ENCODE measurements at regions not wholly inside any gene's neighbourhood (a gene's known extent, or its start where the extent isn't known, plus 50 kb on each side); places are given as distances from the start of the nearest gene placed in this dataset.
A peak's percentile ranks its signal among the peaks of the same experiment; 100 is the strongest.

GRCh38 chr17:77418609-77419008 is 277.8 kb downstream of the SEC14L1 start:
- TF ChIP-seq POLR2A (IDR thresholded peaks at IDR 0.05) (no peak), CTCF (IDR thresholded peaks at IDR 0.05) (no peak)
- ATAC-seq (no peak), DNase-seq (no peak)
- Histone ChIP-seq H3K4me1 (peaks cover 17 to 54% (median 44%) of the 10 kb centered on the region in 12 donors), H3K36me3 (peaks cover 0 to 26% (median 0%) of the 10 kb centered on the region in 9 donors), H3K27ac (peak overlapping the region in 1 of 12 donors; percentile 97), H3K4me3 (no peak overlapping the region), H3K27me3 (no peaks in the 10 kb centered on the region), H3K9me3 (no peaks in the 10 kb centered on the region)
- intact Hi-C loops (cut with DNase I) = no loop called here
- WGBS, 4 donors = 88 to 93% (median 91%) methylated on average over 10 to 12 of the region's 12 CpGs

GRCh38 chr17:77419095-77419494 is 278.3 kb downstream of the SEC14L1 start:
- peak overlapping the region in 2 of 12 donors; percentile 38 to 97 for H3K27ac ChIP-seq
- TF ChIP-seq CTCF (IDR thresholded peaks at IDR 0.05) (no peak), POLR2A (IDR thresholded peaks at IDR 0.05) (no peak)
- H3K9me3 ChIP-seq = no peaks in the 10 kb centered on the region
- H3K27me3 ChIP-seq = no peaks in the 10 kb centered on the region
- 83 to 85% (median 83%) methylated on average over 11 to 17 of the region's 17 CpGs for WGBS, 4 donors
- H3K36me3 ChIP-seq = peaks cover 0 to 26% (median 0%) of the 10 kb centered on the region in 9 donors
- no peak overlapping the region for H3K4me3 ChIP-seq
- peaks cover 21 to 59% (median 49%) of the 10 kb centered on the region in 12 donors for H3K4me1 ChIP-seq
- intact Hi-C loops (cut with DNase I) = no loop called here
- DNase-seq = peak in 1 of 5 donors; percentile 61
- no peak for ATAC-seq

GRCh38 chr17:77419547-77420094 is 278.9 kb downstream of the SEC14L1 start:
- no peak for DNase-seq
- H3K27ac ChIP-seq = peak overlapping the region in 10 of 12 donors; percentile 6 to 97 (median 58)

More at GRCh38 chr17:77419547-77420094, 278.9 kb downstream of the SEC14L1 start:
- intact Hi-C loops (cut with DNase I) = loop anchor here in 9 of 10 donors (5.0 to 10.0 kb wide), 3 partner anchors 32 to 47 kb away; no protein-coding TSS in a partner anchor
- TF ChIP-seq POLR2A (IDR thresholded peaks at IDR 0.05) (no peak), CTCF (IDR thresholded peaks at IDR 0.05) (no peak)
- peaks cover 26 to 64% (median 54%) of the 10 kb centered on the region in 12 donors for H3K4me1 ChIP-seq
- ATAC-seq = no peak
- no peak overlapping the region for H3K4me3 ChIP-seq
- H3K9me3 ChIP-seq = no peaks in the 10 kb centered on the region
- peaks cover 0 to 26% (median 0%) of the 10 kb centered on the region in 9 donors for H3K36me3 ChIP-seq
- no peaks in the 10 kb centered on the region for H3K27me3 ChIP-seq
- WGBS, 4 donors = 41 to 56% (median 50%) methylated on average over 12 to 17 of the region's 17 CpGs
